ENCODE measurements at regions not wholly inside any gene's neighbourhood (a gene's known extent, or its start where the extent isn't known, plus 50 kb on each side); places are given as distances from the start of the nearest gene placed in this dataset.

GRCh38 chr4:65868096-65868824, 198.0 kb upstream of the EPHA5 start:
- WGBS, 5 donors = 76 to 89% (median 80%) methylated on average over 4 of the region's 4 CpGs
- Histone ChIP-seq H3K36me3 (no peaks in the 10 kb centered on the region), H3K27me3 (replicated peaks in 1 of 7) (no peaks in the 10 kb centered on the region), H3K27ac (no peak overlapping the region), H3K4me3 (no peak overlapping the region), H3K9me3 (no peaks in the 10 kb centered on the region), H3K4me1 (no peaks in the 10 kb centered on the region)
- intact Hi-C loops (cut with DNase I; ENCODE audit: low total_unique reads) = no loop called here
- TF ChIP-seq CTCF (IDR thresholded peaks at IDR 0.05 in 8 of 11, conservative IDR thresholded peaks at IDR 0.05 in 3 of 11) = no peak
- TF ChIP-seq POLR2AphosphoS5 (IDR thresholded peaks at IDR 0.05) = no peak
- TF ChIP-seq POLR2A (IDR thresholded peaks at IDR 0.05) = no peak
- DNase-seq = no peak

DNA sequence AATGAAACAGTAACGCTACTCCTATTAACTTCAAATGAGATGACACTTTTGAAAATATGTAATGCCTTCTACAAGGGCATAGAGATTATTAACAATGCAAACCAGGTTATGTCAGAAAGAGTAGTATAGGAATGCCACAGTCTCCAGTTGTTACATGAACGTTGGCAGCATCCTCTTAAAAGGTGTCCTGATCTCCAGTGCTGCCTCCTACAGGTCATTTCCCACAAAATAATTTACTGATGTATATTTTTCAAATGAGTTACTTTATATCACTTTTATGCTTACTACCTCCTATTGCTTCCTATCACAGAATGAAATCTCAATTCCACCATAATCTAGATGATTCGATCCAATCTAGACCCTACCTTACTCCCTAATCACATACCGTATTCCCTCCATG, 195.2 kb upstream of the EPHA5 start:
- no peaks in the 10 kb centered on the region for H3K9me3 ChIP-seq
- H3K36me3 ChIP-seq = no peaks in the 10 kb centered on the region
- 49 to 55% (median 54%) methylated on average over 4 of the region's 4 CpGs for WGBS, 5 donors
- TF ChIP-seq POLR2A (IDR thresholded peaks at IDR 0.05) (no peak), POLR2AphosphoS5 (IDR thresholded peaks at IDR 0.05) (no peak), CTCF (IDR thresholded peaks at IDR 0.05 in 8 of 11, conservative IDR thresholded peaks at IDR 0.05 in 3 of 11) (no peak)
- no peaks in the 10 kb centered on the region for H3K27me3 ChIP-seq (replicated peaks in 1 of 7)
- intact Hi-C loops (cut with DNase I; ENCODE audit: low total_unique reads) = no loop called here
- H3K27ac ChIP-seq = no peak overlapping the region
- H3K4me3 ChIP-seq = no peak overlapping the region
- H3K4me1 ChIP-seq = no peaks in the 10 kb centered on the region
- no peak for DNase-seq

- intact Hi-C loops (cut with DNase I; ENCODE audit: low total_unique reads) = no loop called here
- WGBS, 5 donors = 86 to 89% (median 87%) methylated on average over 2 of the region's 2 CpGs
- Histone ChIP-seq H3K4me1 (no peaks in the 10 kb centered on the region), H3K4me3 (no peak overlapping the region), H3K27me3 (replicated peaks in 1 of 7) (no peaks in the 10 kb centered on the region), H3K36me3 (no peaks in the 10 kb centered on the region), H3K27ac (no peak overlapping the region), H3K9me3 (no peaks in the 10 kb centered on the region)
- DNase-seq = no peak
- no peak for TF ChIP-seq POLR2AphosphoS5 (IDR thresholded peaks at IDR 0.05)
- no peak for TF ChIP-seq CTCF (IDR thresholded peaks at IDR 0.05 in 8 of 11, conservative IDR thresholded peaks at IDR 0.05 in 3 of 11)
- no peak for TF ChIP-seq POLR2A (IDR thresholded peaks at IDR 0.05)
Measured at GRCh38 chr4:65861993-65862392, 191.7 kb upstream of the EPHA5 start.

DNA sequence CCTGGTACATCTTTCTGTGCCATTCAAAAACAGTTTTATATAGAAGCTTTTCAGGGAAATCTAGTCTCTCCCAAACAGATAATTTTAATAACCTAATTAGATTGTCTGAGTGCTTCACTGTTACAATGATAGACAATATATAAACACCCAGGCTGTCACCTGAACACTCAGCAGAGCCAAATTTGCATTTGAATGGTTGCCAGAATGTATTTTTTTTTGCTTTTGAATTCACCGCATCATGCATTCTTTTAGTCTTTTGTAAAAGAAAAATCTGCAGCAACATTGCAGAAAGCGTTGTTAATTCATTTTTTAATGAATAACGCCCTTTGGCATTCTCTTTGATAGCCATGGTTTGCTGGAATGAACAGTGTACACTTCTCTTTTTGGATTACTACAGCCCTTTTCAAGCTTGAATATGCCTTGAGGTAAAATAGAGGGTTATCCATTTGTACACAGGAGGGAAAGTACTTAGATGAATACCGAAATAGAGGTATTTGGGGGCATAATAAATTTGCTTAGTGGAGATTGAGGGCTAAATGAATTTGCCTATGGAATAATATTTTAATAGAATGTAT, 175.0 kb upstream of the EPHA5 start:
- H3K27me3 ChIP-seq (replicated peaks in 1 of 7) = no peaks in the 10 kb centered on the region
- intact Hi-C loops (cut with DNase I; ENCODE audit: low total_unique reads) = no loop called here
- H3K4me1 ChIP-seq = no peaks in the 10 kb centered on the region
- DNase-seq = no peak
- TF ChIP-seq CTCF (IDR thresholded peaks at IDR 0.05 in 8 of 11, conservative IDR thresholded peaks at IDR 0.05 in 3 of 11) = no peak
- no peak for TF ChIP-seq POLR2A (IDR thresholded peaks at IDR 0.05)
- no peak for TF ChIP-seq POLR2AphosphoS5 (IDR thresholded peaks at IDR 0.05)
- H3K4me3 ChIP-seq = no peak overlapping the region
- H3K9me3 ChIP-seq = peaks cover 0 to 4% (median 0%) of the 10 kb centered on the region in 8 donors
- no peaks in the 10 kb centered on the region for H3K36me3 ChIP-seq
- H3K27ac ChIP-seq = no peak overlapping the region
- 52 to 66% (median 63%) methylated on average over 4 of the region's 4 CpGs for WGBS, 5 donors
